Fibroblast of lung (primary cell): ENCODE measurements at regions not wholly inside any gene's neighbourhood (a gene's known extent, or its start where the extent isn't known, plus 50 kb on each side); places are given as distances from the start of the nearest gene placed in this dataset.

Experiments used
- DNase-seq, 2 donors: peaks; one replicate each; pipeline versions ENCODE4 v3.0.0 to v3.0.0-alpha.2; 2010; ENCODE audit warnings: low read depth in 2 of 2
- H2AFZ ChIP-seq: 2 replicates; pipeline ENCODE4 v1.5.1; 2012; ENCODE audit warnings: low read length, control low read depth, inconsistent platforms
- H3K27ac ChIP-seq: 2 replicates; pipeline ENCODE4 v1.5.1; 2011; ENCODE audit warnings: low read length, control low read depth; ENCODE audit not compliant: insufficient read depth
- H3K27me3 ChIP-seq: 2 replicates; pipeline ENCODE4 v1.5.1; 2011; ENCODE audit warnings: mild to moderate bottlenecking, low read length; ENCODE audit not compliant: control insufficient read depth, insufficient read depth
- H3K36me3 ChIP-seq: 2 replicates; pipeline ENCODE4 v1.5.1; 2011; ENCODE audit warnings: low read length; ENCODE audit not compliant: control insufficient read depth, insufficient read depth
- H3K4me1 ChIP-seq: 2 replicates; pipeline ENCODE4 v1.5.1; 2011; ENCODE audit warnings: low read length; ENCODE audit not compliant: control insufficient read depth, insufficient read depth; ENCODE audit errors: extremely low read depth
- H3K4me2 ChIP-seq: 2 replicates; pipeline ENCODE4 v1.5.1; 2011; ENCODE audit warnings: low read length, control low read depth; ENCODE audit not compliant: insufficient read depth; ENCODE audit errors: extremely low read depth
- H3K4me3 ChIP-seq, 4 experiments: fragments of 200-600 bp in 1 of 4; sonication (generic) in 1 of 4; replicated peaks in 1 of 4; 2 replicates each; pipeline ENCODE4 v1.5.1; 2011 to 2016; ENCODE audit warnings: low read length in 4 of 4, low read depth in 3 of 4, mild to moderate bottlenecking in 3 of 4, control low read depth in 2 of 4, inconsistent platforms in 1 of 4, mixed read lengths in 1 of 4; ENCODE audit not compliant: insufficient read depth in 1 of 4; ENCODE audit errors: control extremely low read depth in 1 of 4
- H3K79me2 ChIP-seq: 2 replicates; pipeline ENCODE4 v1.5.1; 2012; ENCODE audit warnings: mild to moderate bottlenecking, low read length, inconsistent platforms; ENCODE audit not compliant: control insufficient read depth, insufficient read depth
- H3K9ac ChIP-seq: 2 replicates; pipeline ENCODE4 v1.5.1; 2011; ENCODE audit warnings: mild to moderate bottlenecking, low read length, control low read depth; ENCODE audit not compliant: insufficient read depth
- H3K9me3 ChIP-seq: 2 replicates; pipeline ENCODE4 v1.5.1; 2012; ENCODE audit warnings: low read depth, low read length; ENCODE audit not compliant: control insufficient read depth, insufficient read depth
- H4K20me1 ChIP-seq: 2 replicates; pipeline ENCODE4 v1.5.1; 2011; ENCODE audit warnings: low read length; ENCODE audit not compliant: control insufficient read depth, insufficient read depth; ENCODE audit errors: extremely low read depth
- EZH2 ChIP-seq: IDR thresholded peaks from 2 replicates; pipeline ENCODE4 v1.5.1; 2012; ENCODE audit warnings: low read length, control low read depth, mild to moderate bottlenecking; ENCODE audit errors: missing control alignments
- TF ChIP-seq, protein P1 (sequence below), 2 donors: IDR thresholded peaks in 1 of 2; conservative IDR thresholded peaks in 1 of 2; 1 replicate in 1 of 2; 2 replicates in 1 of 2; pipeline ENCODE4 v1.5.1; 2011 to 2012; ENCODE audit warnings: low read length in 2 of 2, control low read depth in 1 of 2, inconsistent platforms in 1 of 2, low read depth in 1 of 2, mild to moderate bottlenecking in 1 of 2

DNA sequence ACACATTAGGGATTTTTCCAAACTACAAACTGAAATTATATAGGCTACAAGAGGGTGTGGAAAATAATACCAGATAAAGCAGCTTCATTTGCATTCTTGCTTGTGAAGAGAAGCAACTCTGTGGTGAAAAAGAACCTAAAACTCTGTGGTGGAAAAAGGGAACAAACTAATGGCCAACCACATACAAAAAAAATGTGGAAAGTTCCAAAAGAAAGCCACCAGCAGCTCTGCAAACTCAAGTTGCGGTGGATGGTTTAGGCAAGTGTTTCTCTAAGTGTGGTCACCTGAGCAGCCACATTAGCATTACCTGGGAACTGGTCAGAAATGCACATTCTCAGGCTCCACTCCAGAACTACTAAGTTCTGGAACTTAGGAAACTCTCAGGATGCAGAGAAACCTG, 586.4 kb downstream of the ACTL7B start:
- Histone ChIP-seq H4K20me1 (no peaks in the 10 kb centered on the region), H3K79me2 (no peaks in the 10 kb centered on the region), H3K9me3 (no peaks in the 10 kb centered on the region), H3K9ac (no peak overlapping the region), H3K27me3 (no peaks in the 10 kb centered on the region), H2AFZ (no peak overlapping the region), H3K4me1 (no peaks in the 10 kb centered on the region), H3K36me3 (no peaks in the 10 kb centered on the region), H3K27ac (no peak overlapping the region), H3K4me3 (no peak overlapping the region), H3K4me2 (no peak overlapping the region)
- no peak for DNase-seq
- TF ChIP-seq, protein P1, sequence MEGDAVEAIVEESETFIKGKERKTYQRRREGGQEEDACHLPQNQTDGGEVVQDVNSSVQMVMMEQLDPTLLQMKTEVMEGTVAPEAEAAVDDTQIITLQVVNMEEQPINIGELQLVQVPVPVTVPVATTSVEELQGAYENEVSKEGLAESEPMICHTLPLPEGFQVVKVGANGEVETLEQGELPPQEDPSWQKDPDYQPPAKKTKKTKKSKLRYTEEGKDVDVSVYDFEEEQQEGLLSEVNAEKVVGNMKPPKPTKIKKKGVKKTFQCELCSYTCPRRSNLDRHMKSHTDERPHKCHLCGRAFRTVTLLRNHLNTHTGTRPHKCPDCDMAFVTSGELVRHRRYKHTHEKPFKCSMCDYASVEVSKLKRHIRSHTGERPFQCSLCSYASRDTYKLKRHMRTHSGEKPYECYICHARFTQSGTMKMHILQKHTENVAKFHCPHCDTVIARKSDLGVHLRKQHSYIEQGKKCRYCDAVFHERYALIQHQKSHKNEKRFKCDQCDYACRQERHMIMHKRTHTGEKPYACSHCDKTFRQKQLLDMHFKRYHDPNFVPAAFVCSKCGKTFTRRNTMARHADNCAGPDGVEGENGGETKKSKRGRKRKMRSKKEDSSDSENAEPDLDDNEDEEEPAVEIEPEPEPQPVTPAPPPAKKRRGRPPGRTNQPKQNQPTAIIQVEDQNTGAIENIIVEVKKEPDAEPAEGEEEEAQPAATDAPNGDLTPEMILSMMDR (conservative IDR thresholded peaks at IDR 0.05 in 1 of 2, IDR thresholded peaks at IDR 0.05 in 1 of 2; ENCODE audit: low read depth in 1 of 2, low read length in 2 of 2), result no peak
- no peak for TF ChIP-seq EZH2

DNA sequence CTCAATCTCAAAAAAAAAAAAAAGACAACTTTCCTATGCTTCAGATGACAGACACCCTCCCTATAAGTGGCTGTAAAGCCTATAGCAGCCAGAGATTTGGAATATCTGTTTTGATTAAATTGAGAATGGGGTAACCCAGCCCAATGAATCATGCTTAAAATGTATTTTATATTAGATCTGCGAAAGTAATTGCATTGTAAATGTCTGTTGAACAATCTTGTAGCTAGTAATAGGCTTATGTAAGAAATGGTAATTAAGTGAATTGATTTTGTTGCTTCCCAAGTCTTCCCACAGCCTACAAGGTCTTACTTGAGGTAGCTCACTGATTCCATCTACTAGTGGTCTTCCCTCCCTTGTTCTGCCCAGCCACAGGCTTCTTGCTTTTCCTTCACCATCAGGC, 590.7 kb downstream of the ACTL7B start:
- no peaks in the 10 kb centered on the region for H3K36me3 ChIP-seq
- no peaks in the 10 kb centered on the region for H4K20me1 ChIP-seq
- no peak for TF ChIP-seq EZH2
- TF ChIP-seq, protein P1 (conservative IDR thresholded peaks at IDR 0.05 in 1 of 2, IDR thresholded peaks at IDR 0.05 in 1 of 2; ENCODE audit: low read depth in 1 of 2, low read length in 2 of 2), result no peak
- no peak overlapping the region for H2AFZ ChIP-seq
- no peak for DNase-seq
- H3K4me1 ChIP-seq, result no peaks in the 10 kb centered on the region
- H3K27ac ChIP-seq, result no peak overlapping the region
- H3K27me3 ChIP-seq, result no peaks in the 10 kb centered on the region
- no peak overlapping the region for H3K9ac ChIP-seq
- H3K4me3 ChIP-seq, result no peak overlapping the region
- H3K9me3 ChIP-seq, result no peaks in the 10 kb centered on the region
- no peaks in the 10 kb centered on the region for H3K79me2 ChIP-seq
- H3K4me2 ChIP-seq, result no peak overlapping the region

DNA sequence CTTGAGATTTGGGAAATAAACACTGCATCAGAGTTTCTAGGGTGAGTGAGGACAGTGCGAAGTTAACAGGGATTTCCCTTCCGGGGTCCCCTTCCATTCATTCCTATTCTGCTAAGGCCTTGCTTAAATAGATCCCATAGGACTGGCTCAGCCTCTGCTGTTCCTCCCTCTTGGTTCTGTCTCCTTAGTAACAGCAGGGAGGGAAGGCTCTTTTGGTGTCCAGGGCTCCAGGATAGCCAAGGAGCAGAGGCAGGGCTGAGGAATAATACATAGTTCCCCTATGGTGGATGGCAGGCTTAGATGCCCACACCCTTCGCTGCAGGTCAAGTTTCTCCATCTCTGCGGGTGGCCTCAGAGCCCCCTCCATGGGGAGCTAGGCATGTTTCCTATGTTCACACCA, 591.7 kb downstream of the ACTL7B start:
- Histone ChIP-seq H3K9ac (no peak overlapping the region), H3K4me3 (no peak overlapping the region), H2AFZ (no peak overlapping the region)

More for the DNA sequence above, 591.7 kb downstream of the ACTL7B start:
- Histone ChIP-seq H3K36me3 (no peaks in the 10 kb centered on the region), H3K27ac (no peak overlapping the region), H3K4me2 (no peak overlapping the region), H3K4me1 (no peaks in the 10 kb centered on the region), H3K9me3 (no peaks in the 10 kb centered on the region), H3K79me2 (no peaks in the 10 kb centered on the region), H4K20me1 (no peaks in the 10 kb centered on the region), H3K27me3 (no peaks in the 10 kb centered on the region)
- TF ChIP-seq, protein P1 (conservative IDR thresholded peaks at IDR 0.05 in 1 of 2, IDR thresholded peaks at IDR 0.05 in 1 of 2; ENCODE audit: low read depth in 1 of 2, low read length in 2 of 2), result no peak
- TF ChIP-seq EZH2, result no peak
- no peak for DNase-seq
